ENCODE measurements at regions not wholly inside any gene's neighbourhood (a gene's known extent, or its start where the extent isn't known, plus 50 kb on each side); places are given as distances from the start of the nearest gene placed in this dataset.

- no peak for DNase-seq
Observed at GRCh38 chrY:7169475-7169874, 257.9 kb upstream of the AMELY start.

GRCh38 chrY:7141477-7141876, 229.9 kb upstream of the AMELY start:
- no peak for DNase-seq

Measured in stimulated activated CD4-positive, alpha-beta T cell treated with anti-CD3 and anti-CD28 coated beads, Interleukin-4, amount 100 ng/mL, for 4 hours (primary cell).